HepG2 (cell line): ENCODE measurements at regions not wholly inside any gene's neighbourhood (a gene's known extent, or its start where the extent isn't known, plus 50 kb on each side); places are given as distances from the start of the nearest gene placed in this dataset.

Experiments
- CSRNP2 ChIP-seq: sonication (generic); formaldehyde crosslinking; conservative IDR thresholded peaks from 2 replicates; pipeline ENCODE4 v1.8.0; 2022; ENCODE audit warnings: low read depth, missing genetic modification reagents
- DNMT3B ChIP-seq: conservative IDR thresholded peaks from 2 replicates; pipeline ENCODE4 v1.6.1; 2016; ENCODE audit warnings: missing biosample characterization, control low read depth
- ELF1 ChIP-seq: sonication (generic); formaldehyde crosslinking; IDR thresholded peaks from 2 replicates; pipeline ENCODE4 v1.4.0; 2020; ENCODE audit warnings: missing genetic modification reagents
- ETS1 ChIP-seq: sonication (generic); formaldehyde crosslinking; IDR thresholded peaks from 2 replicates; pipeline ENCODE4 v1.4.0; 2020; ENCODE audit warnings: missing genetic modification reagents
- FLYWCH1 ChIP-seq: sonication (generic); formaldehyde crosslinking; IDR thresholded peaks from 2 replicates; pipeline ENCODE4 v1.8.1; 2023; ENCODE audit warnings: mild to moderate bottlenecking, missing genetic modification reagents
- MTF2 ChIP-seq: sonication (generic); formaldehyde crosslinking; IDR thresholded peaks from 2 replicates; pipeline ENCODE4 v1.5.0; 2020; ENCODE audit warnings: missing genetic modification reagents, borderline replicate concordance
- NAIF1 ChIP-seq: sonication (generic); formaldehyde crosslinking; IDR thresholded peaks from 2 replicates; pipeline ENCODE4 v1.5.0; 2020; ENCODE audit warnings: mild to moderate bottlenecking, missing genetic modification reagents, borderline replicate concordance
- ONECUT2 ChIP-seq: sonication (generic); formaldehyde crosslinking; IDR thresholded peaks from 2 replicates; pipeline ENCODE4 v1.4.0; 2020; ENCODE audit warnings: missing genetic modification reagents
- PATZ1 ChIP-seq: sonication (generic); formaldehyde crosslinking; IDR thresholded peaks from 2 replicates; pipeline ENCODE4 v1.4.0; 2020; ENCODE audit warnings: missing genetic modification reagents
- RBFOX2 ChIP-seq: fragments of 200-400 bp; formaldehyde crosslinking; IDR thresholded peaks from 2 replicates; pipeline ENCODE4 v1.6.1; 2017; ENCODE audit warnings: low read depth, mild to moderate bottlenecking, low read length
- THAP9 ChIP-seq: sonication (generic); formaldehyde crosslinking; IDR thresholded peaks from 2 replicates; pipeline ENCODE4; 2020; ENCODE audit warnings: missing genetic modification reagents, mild to moderate bottlenecking, borderline replicate concordance
- YY1 ChIP-seq: IDR thresholded peaks from 2 replicates; pipeline ENCODE4 v1.6.1; 2011; ENCODE audit warnings: low read length, low read depth, moderate library complexity, mild to moderate bottlenecking; ENCODE audit not compliant: insufficient read depth, insufficient replicate concordance
- ZBTB2 ChIP-seq: sonication (generic); formaldehyde crosslinking; IDR thresholded peaks from 2 replicates; pipeline ENCODE4 v1.8.0; 2022; ENCODE audit warnings: low read depth, missing genetic modification reagents
- ZFX ChIP-seq: sonication (generic); formaldehyde crosslinking; IDR thresholded peaks from 2 replicates; pipeline ENCODE4 v1.4.0; 2020; ENCODE audit warnings: mild to moderate bottlenecking, low read depth, missing genetic modification reagents, moderate library complexity
- ZKSCAN1 ChIP-seq: fragments of 150-350 bp; IDR thresholded peaks from 2 replicates; pipeline ENCODE4 v1.6.1; 2014; ENCODE audit warnings: low read length
- ZMYM3 ChIP-seq: sonication (generic); formaldehyde crosslinking; IDR thresholded peaks from 2 replicates; pipeline ENCODE4 v1.5.1; 2020; ENCODE audit warnings: mild to moderate bottlenecking, missing genetic modification reagents
- ZNF121 ChIP-seq: sonication (generic); formaldehyde crosslinking; IDR thresholded peaks from 2 replicates; pipeline ENCODE4 v1.5.0; 2020; ENCODE audit warnings: mild to moderate bottlenecking, missing genetic modification reagents
- ZNF180 ChIP-seq: sonication (generic); formaldehyde crosslinking; IDR thresholded peaks from 2 replicates; pipeline ENCODE4 v1.4.0; 2020; ENCODE audit warnings: low read depth, missing genetic modification reagents, borderline replicate concordance
- ZNF431 ChIP-seq: sonication (generic); formaldehyde crosslinking; IDR thresholded peaks from 2 replicates; pipeline ENCODE4 v1.9.0; 2022; ENCODE audit warnings: missing genetic modification reagents, low read depth, mild to moderate bottlenecking, borderline replicate concordance
- ZNF496 ChIP-seq: sonication (generic); formaldehyde crosslinking; IDR thresholded peaks from 2 replicates; pipeline ENCODE4 v1.8.1; 2023; ENCODE audit warnings: mild to moderate bottlenecking, moderate library complexity, missing genetic modification reagents; ENCODE audit not compliant: insufficient replicate concordance
- ZSCAN20 ChIP-seq: sonication (generic); formaldehyde crosslinking; IDR thresholded peaks from 2 replicates; pipeline ENCODE4 v1.4.0; 2020; ENCODE audit warnings: missing genetic modification reagents, mild to moderate bottlenecking, borderline replicate concordance

- TF ChIP-seq ZBTB2 (no peak), ZMYM3 (CRISPR knock-in tag) (no peak), NAIF1 (CRISPR knock-in tag) (no peak), FLYWCH1 (no peak), DNMT3B (CRISPR knock-in tag) (no peak), ELF1 (CRISPR knock-in tag) (no peak), CSRNP2 (CRISPR knock-in tag) (no peak), PATZ1 (CRISPR knock-in tag) (peak; percentile 76), ZKSCAN1 (no peak), ZNF180 (CRISPR knock-in tag) (no peak), ZNF496 (no peak), ZSCAN20 (CRISPR knock-in tag) (no peak), RBFOX2 (no peak), ONECUT2 (no peak), ZFX (CRISPR knock-in tag) (no peak), ZNF121 (CRISPR knock-in tag) (no peak), MTF2 (CRISPR knock-in tag) (no peak), THAP9 (CRISPR knock-in tag) (no peak), ZNF431 (CRISPR knock-in tag) (no peak), ETS1 (no peak), YY1 (no peak)
Measured at GRCh38 chr11:86193297-86194095, 51.1 kb upstream of the EED start (continued).
